ENCODE measurements at regions not wholly inside any gene's neighbourhood (a gene's known extent, or its start where the extent isn't known, plus 50 kb on each side); places are given as distances from the start of the nearest gene placed in this dataset.

DNA sequence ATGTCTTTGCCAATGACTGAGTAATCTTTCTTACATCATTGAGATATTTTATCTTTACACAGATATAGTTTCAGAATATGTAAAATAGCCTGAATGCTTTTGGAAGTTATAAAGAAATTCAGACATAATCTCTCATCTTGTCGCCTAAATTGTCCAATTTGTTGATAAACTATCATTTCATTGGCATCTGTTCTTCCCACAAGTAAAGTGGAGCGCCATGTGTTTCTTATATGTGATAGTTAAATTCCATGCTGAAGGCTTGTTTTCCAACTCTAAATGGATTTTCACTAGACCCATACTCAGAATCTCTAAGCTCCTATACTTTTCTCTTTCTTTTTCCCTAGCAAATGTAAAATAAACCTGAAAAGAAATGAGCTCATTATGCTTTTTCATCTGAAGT lies 640.1 kb upstream of the MBL2 start:
- TF ChIP-seq, protein P1, sequence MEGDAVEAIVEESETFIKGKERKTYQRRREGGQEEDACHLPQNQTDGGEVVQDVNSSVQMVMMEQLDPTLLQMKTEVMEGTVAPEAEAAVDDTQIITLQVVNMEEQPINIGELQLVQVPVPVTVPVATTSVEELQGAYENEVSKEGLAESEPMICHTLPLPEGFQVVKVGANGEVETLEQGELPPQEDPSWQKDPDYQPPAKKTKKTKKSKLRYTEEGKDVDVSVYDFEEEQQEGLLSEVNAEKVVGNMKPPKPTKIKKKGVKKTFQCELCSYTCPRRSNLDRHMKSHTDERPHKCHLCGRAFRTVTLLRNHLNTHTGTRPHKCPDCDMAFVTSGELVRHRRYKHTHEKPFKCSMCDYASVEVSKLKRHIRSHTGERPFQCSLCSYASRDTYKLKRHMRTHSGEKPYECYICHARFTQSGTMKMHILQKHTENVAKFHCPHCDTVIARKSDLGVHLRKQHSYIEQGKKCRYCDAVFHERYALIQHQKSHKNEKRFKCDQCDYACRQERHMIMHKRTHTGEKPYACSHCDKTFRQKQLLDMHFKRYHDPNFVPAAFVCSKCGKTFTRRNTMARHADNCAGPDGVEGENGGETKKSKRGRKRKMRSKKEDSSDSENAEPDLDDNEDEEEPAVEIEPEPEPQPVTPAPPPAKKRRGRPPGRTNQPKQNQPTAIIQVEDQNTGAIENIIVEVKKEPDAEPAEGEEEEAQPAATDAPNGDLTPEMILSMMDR (IDR thresholded peaks at IDR 0.05 in 8 of 11, conservative IDR thresholded peaks at IDR 0.05 in 3 of 11), result no peak
- no peak for TF ChIP-seq POLR2AphosphoS5 (IDR thresholded peaks at IDR 0.05)
